HG03280 (cell line): ENCODE measurements at regions not wholly inside any gene's neighbourhood (a gene's known extent, or its start where the extent isn't known, plus 50 kb on each side); places are given as distances from the start of the nearest gene placed in this dataset.

Experiments
- ATAC-seq: cut with Tn5 transposase; IDR thresholded peaks from one replicate; pipeline ENCODE4 v1.9.1; 2021; ENCODE audit warnings: mild to moderate bottlenecking, moderate library complexity; ENCODE audit not compliant: unreplicated experiment

DNA sequence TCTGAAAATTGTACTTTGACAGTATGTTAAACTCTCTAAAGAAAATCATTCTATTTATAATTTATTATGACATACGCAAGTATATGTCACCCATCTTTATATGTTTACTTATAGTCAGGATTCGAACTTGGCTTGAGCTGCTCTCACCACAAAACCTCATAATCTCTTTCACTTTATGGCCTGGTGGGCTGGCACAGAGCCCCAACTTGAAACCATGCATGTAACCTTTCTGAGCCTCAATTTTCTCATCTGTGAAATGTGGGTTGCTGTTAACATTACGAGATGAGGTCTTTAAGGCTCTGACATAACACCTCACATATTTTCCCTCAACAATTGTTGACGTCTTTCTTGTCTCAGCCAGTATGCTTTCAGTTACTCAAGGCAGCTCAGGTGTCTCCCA is 69.4 kb upstream of the PFN2 start:
- no peak for ATAC-seq

DNA sequence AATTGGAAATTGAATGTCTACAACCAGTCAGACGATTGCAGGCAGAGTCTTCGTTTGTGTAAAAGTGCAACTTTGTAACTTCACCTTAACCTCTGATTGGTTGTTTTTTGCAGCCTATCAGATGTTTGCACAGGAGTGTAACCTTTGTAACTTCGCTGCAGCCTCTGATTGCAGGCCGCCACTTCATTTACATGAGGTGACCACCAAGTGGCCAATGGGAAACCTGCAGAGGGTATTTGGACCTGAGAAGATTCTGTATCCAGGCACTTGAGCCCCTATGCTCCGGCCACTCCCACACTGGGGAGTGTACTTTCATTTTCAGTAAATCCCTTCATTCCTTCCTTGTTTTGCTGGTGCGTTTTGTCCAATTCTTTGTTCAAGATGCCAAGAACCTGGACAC is 68.1 kb upstream of the PFN2 start:
- no peak for ATAC-seq

DNA sequence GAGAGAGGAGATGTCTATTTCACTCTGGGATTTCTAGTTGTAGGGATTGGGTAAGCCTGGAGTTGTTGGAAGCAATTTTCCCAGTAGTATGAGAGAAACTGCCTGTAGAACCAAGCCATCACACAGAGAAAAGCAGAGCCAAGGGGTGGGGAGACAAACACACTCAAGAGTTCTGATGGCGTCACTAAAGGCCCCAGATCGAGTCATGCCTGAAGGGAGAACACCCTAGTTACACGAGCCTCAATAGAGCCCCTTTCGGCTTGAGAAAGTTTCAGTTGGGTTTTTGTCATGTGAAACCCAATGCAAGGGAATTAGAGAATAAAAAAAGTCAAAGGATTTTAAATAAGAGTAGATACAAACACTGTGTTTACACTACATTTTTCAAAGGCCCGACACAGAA is 66.1 kb upstream of the PFN2 start:
- ATAC-seq, result no peak

DNA sequence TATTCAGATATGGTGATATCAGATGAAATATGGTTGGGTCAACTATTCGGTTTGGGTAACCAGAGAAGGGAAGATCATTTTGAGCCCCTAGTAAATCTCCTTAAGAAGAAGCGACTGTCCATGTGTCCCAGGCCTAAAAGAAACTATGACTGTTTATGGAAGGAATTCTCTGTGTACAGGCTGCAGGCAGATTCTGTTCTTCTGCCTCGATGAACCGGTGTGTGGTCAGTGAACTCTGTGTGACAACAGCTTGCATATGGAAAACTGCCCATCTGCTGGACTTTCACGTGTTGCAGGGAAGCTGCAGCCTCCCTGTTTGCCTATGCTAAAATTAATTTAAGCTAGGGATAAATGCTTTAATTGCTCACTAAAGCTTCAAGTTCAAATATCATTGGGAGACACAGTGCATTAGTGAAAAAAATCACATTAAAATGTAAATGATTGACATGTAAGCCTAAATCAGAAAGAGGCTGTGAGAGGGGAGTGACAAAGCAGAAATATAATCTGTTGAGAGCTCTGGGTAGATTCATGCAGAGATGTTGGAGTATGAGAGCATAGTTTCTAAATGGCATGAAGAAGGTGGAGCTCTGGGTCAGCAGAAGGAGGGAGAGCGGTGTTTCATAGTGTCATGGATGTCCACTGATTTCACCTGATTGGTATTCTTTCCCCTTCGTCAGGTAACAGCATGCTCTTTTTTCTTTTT is 65.4 kb upstream of the PFN2 start:
- no peak for ATAC-seq

DNA sequence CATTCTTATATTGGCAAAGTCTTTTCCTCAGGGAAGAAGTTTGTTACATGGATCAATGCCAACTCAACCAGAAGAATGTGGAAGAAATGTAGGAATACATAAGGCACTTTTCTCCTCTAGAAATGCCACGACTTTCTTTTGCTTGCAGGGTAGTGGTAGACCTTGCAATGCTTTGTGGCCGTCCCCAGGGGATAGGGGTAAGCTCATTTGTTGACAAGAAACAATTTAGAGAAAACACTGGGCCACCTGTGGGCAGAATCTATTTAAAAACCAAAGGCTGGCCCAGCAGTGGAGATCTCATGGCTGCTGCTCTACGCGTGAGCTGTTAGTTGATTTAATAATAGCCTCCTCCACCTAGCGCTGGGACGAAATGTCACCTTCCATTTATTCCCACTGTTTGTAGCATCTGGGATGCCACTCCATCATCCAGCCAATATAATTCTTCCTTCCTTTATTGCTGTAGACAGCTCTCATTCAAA is 64.6 kb upstream of the PFN2 start:
- no peak for ATAC-seq

DNA sequence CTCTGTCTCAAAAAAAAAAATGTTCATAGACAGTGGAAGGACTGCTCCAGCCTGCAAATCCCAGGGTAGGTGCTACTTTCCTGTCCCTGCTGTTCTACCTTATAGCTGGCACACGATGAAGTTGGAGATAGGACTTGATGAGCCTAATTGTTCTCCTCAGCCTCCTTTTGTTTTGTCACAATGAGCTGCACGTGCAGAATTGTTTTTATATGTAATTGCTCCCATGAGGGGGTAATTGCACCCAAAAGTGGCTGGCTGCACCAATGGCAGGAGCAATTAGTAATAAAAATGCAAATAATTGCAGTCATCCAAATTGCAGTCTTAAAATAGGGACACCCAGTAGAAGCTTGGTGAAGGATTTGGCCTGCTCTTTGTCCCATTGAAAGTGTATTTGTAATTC is 63.0 kb upstream of the PFN2 start:
- ATAC-seq, result no peak

DNA sequence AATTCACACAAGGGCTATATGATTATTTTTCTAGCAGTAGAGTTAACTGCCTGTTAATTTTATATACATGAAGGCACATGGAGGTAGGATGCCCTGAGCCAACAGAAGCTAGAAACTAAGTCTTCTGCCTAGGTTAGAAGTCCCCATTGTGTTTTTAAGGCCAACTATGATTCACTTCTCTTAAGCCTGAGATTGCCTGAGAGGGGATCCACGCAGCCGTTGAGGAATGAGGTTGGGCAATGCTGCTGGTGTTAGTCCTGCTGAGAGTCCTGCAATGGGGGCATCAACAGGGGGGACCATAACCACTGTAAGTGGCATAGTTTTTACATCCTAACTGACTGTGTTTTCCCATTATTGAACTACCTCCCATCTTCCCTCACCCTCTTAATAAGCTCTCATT is 60.1 kb upstream of the PFN2 start:
- ATAC-seq, result no peak

DNA sequence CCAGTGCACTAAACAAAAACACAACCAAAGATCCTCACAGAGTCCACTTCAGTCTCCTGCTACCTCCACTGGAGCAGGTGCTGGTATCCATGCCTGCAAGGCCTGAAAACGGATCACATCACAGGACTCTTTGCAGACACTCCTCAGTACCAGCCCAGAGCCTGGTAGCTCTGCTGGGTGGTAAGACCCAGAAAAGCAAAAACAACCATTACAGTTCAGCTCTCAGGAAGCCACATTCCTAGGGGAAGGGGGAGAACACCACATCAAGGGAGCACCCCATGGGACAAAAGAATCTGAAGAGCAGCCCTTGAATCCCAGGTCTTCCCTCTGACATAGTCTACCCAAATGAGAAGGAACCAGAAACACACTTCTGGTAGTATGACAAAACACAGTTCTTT is 52.5 kb upstream of the PFN2 start:
- no peak for ATAC-seq

DNA sequence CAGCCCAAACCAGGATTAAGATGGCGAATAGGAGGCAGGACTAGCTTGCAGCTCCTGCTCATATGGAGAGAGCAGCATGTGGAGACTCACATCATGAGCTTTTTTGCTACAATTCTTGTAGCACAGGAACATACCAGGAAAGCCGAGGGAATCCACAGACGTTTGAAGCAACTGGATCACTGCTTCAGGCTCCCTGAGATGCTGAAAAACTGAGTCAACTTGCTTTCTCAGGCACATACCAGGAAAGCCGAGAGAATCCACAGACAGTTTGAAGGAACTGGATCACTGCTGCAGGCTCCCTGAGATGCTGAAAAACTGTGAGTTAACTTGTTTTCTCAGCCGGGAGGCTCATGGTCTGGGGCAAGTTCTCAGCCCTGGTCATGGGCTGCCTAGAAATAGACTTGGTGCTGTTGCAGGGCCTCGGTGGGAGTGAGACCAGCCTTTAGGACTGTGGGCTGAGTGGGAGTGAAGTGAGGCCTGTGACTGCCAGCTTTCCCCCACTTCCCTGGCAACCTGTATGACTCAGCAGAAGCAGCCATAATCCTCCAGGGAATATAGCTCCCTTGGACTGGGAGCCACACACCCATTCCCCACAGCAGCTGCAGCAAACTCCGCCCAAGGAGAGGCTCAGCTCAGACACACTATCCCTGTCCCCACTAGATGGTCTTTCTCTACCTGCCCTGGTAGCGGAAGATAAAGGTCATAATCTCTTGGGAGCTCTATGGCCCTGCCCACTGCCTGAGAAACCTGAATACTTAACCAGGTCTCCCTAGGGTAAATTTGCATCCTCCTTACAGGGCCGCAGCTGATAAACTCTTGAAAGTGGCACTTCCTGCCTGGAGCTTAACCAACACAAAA is 51.9 kb upstream of the PFN2 start:
- no peak for ATAC-seq

DNA sequence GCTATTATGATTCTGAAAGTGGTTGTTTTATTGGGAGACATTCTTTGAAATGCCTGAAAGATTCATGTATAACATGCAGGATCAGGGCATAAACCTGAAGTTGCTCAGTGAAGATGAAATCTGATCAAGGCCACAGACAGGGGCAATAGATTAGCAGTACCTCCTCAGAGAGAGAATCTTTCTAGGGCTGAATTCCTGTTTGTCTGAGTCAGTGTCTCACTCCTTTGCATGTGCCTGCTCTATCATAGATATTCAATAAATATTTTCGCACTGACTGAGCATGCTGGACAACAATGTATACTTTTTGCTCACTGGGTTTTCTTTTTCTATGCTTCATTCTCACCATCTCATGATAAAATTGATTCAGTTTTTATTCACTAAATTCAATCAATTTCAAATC is 49.8 kb upstream of the PFN2 start:
- no peak for ATAC-seq
